Uterus (tissue), 2 donors: ENCODE measurements at regions not wholly inside any gene's neighbourhood (a gene's known extent, or its start where the extent isn't known, plus 50 kb on each side); places are given as distances from the start of the nearest gene placed in this dataset.

Source experiments
- CTCF ChIP-seq, 4 experiments: fragments of 200-600 bp in 2 of 4; fragments of 450-650 bp in 2 of 4; sonication (generic) in 2 of 4; IDR thresholded peaks; one replicate each; pipeline ENCODE4 v1.5.1; 2016 to 2019; ENCODE audit warnings: antibody characterized with exemption in 4 of 4, mild to moderate bottlenecking in 2 of 4, moderate library complexity in 1 of 4
- POLR2A ChIP-seq, 2 donors: fragments of 450-650 bp; IDR thresholded peaks; one replicate each; pipeline ENCODE4 v1.6.1; 2016; ENCODE audit warnings: antibody characterized with exemption in 2 of 2, mild to moderate bottlenecking in 1 of 2, moderate library complexity in 1 of 2

GRCh38 chr15:96474231-96474664, 143.7 kb downstream of the NR2F2 start:
- TF ChIP-seq CTCF (IDR thresholded peaks at IDR 0.05) = no peak
- TF ChIP-seq POLR2A (IDR thresholded peaks at IDR 0.05) = no peak
